HEK293 (cell line): ENCODE measurements at regions not wholly inside any gene's neighbourhood (a gene's known extent, or its start where the extent isn't known, plus 50 kb on each side); places are given as distances from the start of the nearest gene placed in this dataset.

Experiments
- CTCF ChIA-PET: fragments of 350-600 bp; formaldehyde crosslinking; extraction: SDS; loops from one replicate; lab custom pipeline; 2021; ENCODE audit warnings: antibody characterized with exemption; lab: Yijun Ruan, JAX
- POLR2A ChIA-PET: fragments of 300-600 bp; formaldehyde crosslinking; extraction: SDS; loops from one replicate; lab custom pipeline; 2020; ENCODE audit warnings: antibody characterized with exemption, inconsistent platforms; lab: Yijun Ruan, JAX
- H3K27ac ChIP-seq: fragments of 200-500 bp; sonication (Bioruptor generic); 2 replicates; pipeline ENCODE4 v1.5.1; 2014; ENCODE audit warnings: low read depth, low read length, control low read depth, inconsistent platforms; ENCODE audit errors: extremely low read depth
- H3K36me3 ChIP-seq, 2 experiments: fragments of 200-500 bp in 1 of 2; sonication (Bioruptor generic) in 1 of 2; 1 replicate in 1 of 2; 2 replicates in 1 of 2; pipeline ENCODE4 v1.5.1; 2014 to 2017; ENCODE audit warnings: inconsistent platforms in 2 of 2, low read length in 2 of 2; ENCODE audit not compliant: control insufficient read depth in 2 of 2, insufficient read depth in 1 of 2
- H3K4me1 ChIP-seq: fragments of 200-500 bp; sonication (Bioruptor generic); 2 replicates; pipeline ENCODE4 v1.5.1; 2014; ENCODE audit warnings: mild to moderate bottlenecking, low read length, inconsistent platforms; ENCODE audit not compliant: control insufficient read depth, insufficient read depth
- H3K4me3 ChIP-seq: 2 replicates; pipeline ENCODE4 v1.5.1; 2011; ENCODE audit warnings: low read depth, mild to moderate bottlenecking, control low read depth, low read length, moderate library complexity
- H3K9me3 ChIP-seq: fragments of 200-500 bp; sonication (Bioruptor generic); 2 replicates; pipeline ENCODE4 v1.5.1; 2014; ENCODE audit warnings: low read depth, low read length, inconsistent platforms; ENCODE audit not compliant: control insufficient read depth, insufficient read depth
- GLI2 ChIP-seq: fragments of 450-650 bp; formaldehyde crosslinking; IDR thresholded peaks from 2 replicates; pipeline ENCODE4; 2017; ENCODE audit warnings: missing biosample characterization, missing genetic modification characterization, low read depth, borderline replicate concordance
- SETDB1 ChIP-seq: IDR thresholded peaks from one replicate; pipeline ENCODE4 v1.6.1; 2017; ENCODE audit warnings: mild to moderate bottlenecking, low read length, moderate library complexity, mixed read lengths; ENCODE audit not compliant: insufficient read length
- YY1 ChIP-seq: fragments of 450-650 bp; formaldehyde crosslinking; IDR thresholded peaks from 2 replicates; pipeline ENCODE4 v1.5.1; 2018; ENCODE audit warnings: missing biosample characterization, missing genetic modification characterization
- ZBTB17 ChIP-seq: fragments of 450-650 bp; formaldehyde crosslinking; IDR thresholded peaks from 2 replicates; pipeline ENCODE4 v1.5.1; 2016; ENCODE audit warnings: missing biosample characterization, missing genetic modification characterization
- ZBTB21 ChIP-seq: fragments of 450-650 bp; formaldehyde crosslinking; IDR thresholded peaks from 2 replicates; pipeline ENCODE4 v1.5.1; 2017; ENCODE audit warnings: missing biosample characterization, missing genetic modification characterization
- ZFP3 ChIP-seq: fragments of 450-650 bp; formaldehyde crosslinking; IDR thresholded peaks from 2 replicates; pipeline ENCODE4 v1.5.1; 2016; ENCODE audit warnings: low read depth, missing biosample characterization, missing genetic modification characterization
- ZNF140 ChIP-seq: fragments of 450-650 bp; formaldehyde crosslinking; IDR thresholded peaks from 2 replicates; pipeline ENCODE4 v1.5.1; 2016; ENCODE audit warnings: missing biosample characterization, missing genetic modification characterization
- ZNF19 ChIP-seq: fragments of 450-650 bp; formaldehyde crosslinking; IDR thresholded peaks from 2 replicates; pipeline ENCODE4; 2016; ENCODE audit warnings: missing biosample characterization, missing genetic modification characterization, low read depth
- ZNF214 ChIP-seq: fragments of 450-650 bp; formaldehyde crosslinking; IDR thresholded peaks from 2 replicates; pipeline ENCODE4 v1.5.1; 2017; ENCODE audit warnings: missing biosample characterization, mild to moderate bottlenecking, missing genetic modification characterization, borderline replicate concordance
- ZNF24 ChIP-seq: fragments of 450-650 bp; formaldehyde crosslinking; IDR thresholded peaks from 2 replicates; pipeline ENCODE4 v1.5.1; 2016; ENCODE audit warnings: missing biosample characterization, missing genetic modification characterization
- ZNF248 ChIP-seq: fragments of 450-650 bp; formaldehyde crosslinking; IDR thresholded peaks from 2 replicates; pipeline ENCODE4 v1.5.1; 2017; ENCODE audit warnings: missing biosample characterization, missing genetic modification characterization
- ZNF391 ChIP-seq: fragments of 450-650 bp; formaldehyde crosslinking; IDR thresholded peaks from 2 replicates; pipeline ENCODE4 v1.5.1; 2016; ENCODE audit warnings: low read depth, missing biosample characterization, missing genetic modification characterization, borderline replicate concordance
- ZNF416 ChIP-seq: fragments of 450-650 bp; formaldehyde crosslinking; IDR thresholded peaks from 2 replicates; pipeline ENCODE4 v1.5.1; 2016; ENCODE audit warnings: missing biosample characterization, missing genetic modification characterization
- ZNF514 ChIP-seq: fragments of 450-650 bp; formaldehyde crosslinking; IDR thresholded peaks from 2 replicates; pipeline ENCODE4 v1.5.1; 2016; ENCODE audit warnings: missing biosample characterization, missing genetic modification characterization
- ZNF544 ChIP-seq: fragments of 450-650 bp; formaldehyde crosslinking; IDR thresholded peaks from 2 replicates; pipeline ENCODE4 v1.5.0; 2017; ENCODE audit warnings: missing biosample characterization, missing genetic modification characterization
- ZNF561 ChIP-seq: fragments of 450-650 bp; IDR thresholded peaks from 2 replicates; pipeline ENCODE4 v1.5.1; 2018; ENCODE audit warnings: missing biosample characterization, missing genetic modification characterization, borderline replicate concordance
- ZNF776 ChIP-seq: fragments of 450-650 bp; formaldehyde crosslinking; IDR thresholded peaks from 2 replicates; pipeline ENCODE4 v1.5.0; 2017; ENCODE audit warnings: missing biosample characterization, missing genetic modification characterization, borderline replicate concordance
- ZSCAN30 ChIP-seq: fragments of 450-650 bp; IDR thresholded peaks from 2 replicates; pipeline ENCODE4 v1.5.1; 2018; ENCODE audit warnings: missing biosample characterization, mild to moderate bottlenecking, missing genetic modification characterization, moderate library complexity
- TF ChIP-seq, protein P1 (sequence below): fragments of 450-650 bp; formaldehyde crosslinking; IDR thresholded peaks from 2 replicates; pipeline ENCODE4 v1.5.1; 2016; ENCODE audit warnings: missing biosample characterization, missing genetic modification characterization
- TF ChIP-seq, protein P2 (sequence below): fragments of 450-650 bp; formaldehyde crosslinking; IDR thresholded peaks from 2 replicates; pipeline ENCODE4 v1.5.1; 2016; ENCODE audit warnings: missing biosample characterization, missing genetic modification characterization
- TF ChIP-seq, protein P3 (sequence below): fragments of 450-650 bp; formaldehyde crosslinking; IDR thresholded peaks from 2 replicates; pipeline ENCODE4 v1.5.1; 2016; ENCODE audit warnings: missing biosample characterization, missing genetic modification characterization
- TF ChIP-seq, protein P4 (sequence below): fragments of 450-650 bp; IDR thresholded peaks from 2 replicates; pipeline ENCODE4 v1.5.1; 2018; ENCODE audit warnings: missing biosample characterization, mild to moderate bottlenecking, missing genetic modification characterization

DNA sequence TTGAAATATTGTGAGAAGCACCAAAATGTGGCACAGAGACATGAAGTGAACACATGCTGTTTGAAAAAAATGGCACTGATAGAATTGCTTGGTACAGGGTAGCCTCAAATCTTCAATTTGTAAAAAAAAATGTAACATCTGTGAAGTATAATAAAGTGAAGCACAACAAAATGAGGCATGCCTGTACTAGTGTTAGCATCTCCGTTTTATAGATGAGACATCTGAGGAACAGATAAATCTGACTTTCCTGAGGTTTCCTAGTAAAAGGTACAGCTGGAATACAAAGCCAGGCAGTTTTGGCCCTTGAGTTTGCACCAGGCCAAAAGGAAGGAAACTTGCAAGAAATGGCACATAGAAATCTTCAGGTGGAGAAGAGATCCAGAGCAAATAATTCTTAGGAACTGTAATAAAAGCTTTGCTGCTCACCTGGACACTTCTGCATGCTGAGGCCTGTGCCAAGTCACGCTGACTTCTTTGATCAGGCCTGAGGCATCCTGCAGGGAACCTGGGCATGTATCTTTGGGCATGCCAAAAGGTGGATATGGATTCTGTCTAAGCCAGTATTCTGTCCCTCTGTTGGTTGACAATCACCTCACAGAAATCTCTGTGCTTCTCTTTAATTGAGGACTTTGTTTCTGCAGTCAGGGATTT lies 251.5 kb upstream of the PLPP4 start:
- no peak overlapping the region for H3K4me3 ChIP-seq
- ChIA-PET CTCF (interaction anchor here (0.5 kb wide), 1 partner anchor 200 kb away, joined by 4 read pairs; no protein-coding TSS in a partner anchor), POLR2A (no interaction called here)
- H3K9me3 ChIP-seq = no peaks in the 10 kb centered on the region
- no peaks in the 10 kb centered on the region for H3K4me1 ChIP-seq
- H3K27ac ChIP-seq = no peak overlapping the region
- H3K36me3 ChIP-seq = no peaks in the 10 kb centered on the region
- TF ChIP-seq ZNF140 (tag by site-specific recombination) (no peak), ZFP3 (tag by site-specific recombination) (no peak), ZBTB17 (tag by site-specific recombination) (no peak)
- TF ChIP-seq, protein P1, sequence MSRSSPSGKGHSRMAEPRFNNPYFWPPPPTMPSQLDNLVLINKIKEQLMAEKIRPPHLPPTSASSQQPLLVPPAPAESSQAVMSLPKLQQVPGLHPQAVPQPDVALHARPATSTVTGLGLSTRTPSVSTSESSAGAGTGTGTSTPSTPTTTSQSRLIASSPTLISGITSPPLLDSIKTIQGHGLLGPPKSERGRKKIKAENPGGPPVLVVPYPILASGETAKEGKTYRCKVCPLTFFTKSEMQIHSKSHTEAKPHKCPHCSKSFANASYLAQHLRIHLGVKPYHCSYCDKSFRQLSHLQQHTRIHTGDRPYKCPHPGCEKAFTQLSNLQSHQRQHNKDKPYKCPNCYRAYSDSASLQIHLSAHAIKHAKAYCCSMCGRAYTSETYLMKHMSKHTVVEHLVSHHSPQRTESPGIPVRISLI (tag by site-specific recombination) = no peak

DNA sequence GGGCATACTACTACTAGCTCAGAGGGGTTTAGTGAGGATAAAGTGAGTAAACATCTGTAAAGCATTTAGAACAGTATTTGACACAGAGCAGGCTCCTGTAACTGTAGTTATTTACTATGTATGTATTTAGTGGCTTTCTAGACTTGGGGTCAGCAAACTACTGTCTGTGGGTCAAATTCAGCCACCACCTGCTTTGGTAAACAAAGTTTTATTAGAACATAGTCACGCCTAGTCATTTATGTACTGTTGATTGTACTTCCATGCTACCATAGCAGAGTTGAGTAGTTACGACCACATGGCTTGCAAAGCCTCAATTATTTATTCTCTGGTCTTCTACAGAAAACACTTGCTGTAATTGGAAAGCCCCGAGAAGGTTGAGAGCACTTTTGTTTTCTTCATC lies 248.5 kb upstream of the PLPP4 start:
- POLR2A ChIA-PET = no interaction called here
- CTCF ChIA-PET = interaction anchor here (1.2 to 1.3 kb wide), 2 partner anchors 13 kb away, joined by 4 to 7 read pairs; no protein-coding TSS in a partner anchor
- TF ChIP-seq ZBTB21 (tag by site-specific recombination) (no peak), ZNF416 (tag by site-specific recombination) (no peak), ZNF544 (tag by site-specific recombination) (no peak), SETDB1 (no peak), ZSCAN30 (tag by site-specific recombination) (no peak), ZNF776 (tag by site-specific recombination) (no peak), ZNF214 (tag by site-specific recombination) (no peak), GLI2 (no peak), ZNF391 (tag by site-specific recombination) (no peak), YY1 (tag by site-specific recombination) (no peak), ZNF561 (no peak), ZNF248 (tag by site-specific recombination) (no peak), ZNF19 (tag by site-specific recombination) (no peak), ZBTB17 (tag by site-specific recombination) (no peak), ZNF24 (tag by site-specific recombination) (no peak), ZNF514 (tag by site-specific recombination) (no peak)
- TF ChIP-seq, protein P2, sequence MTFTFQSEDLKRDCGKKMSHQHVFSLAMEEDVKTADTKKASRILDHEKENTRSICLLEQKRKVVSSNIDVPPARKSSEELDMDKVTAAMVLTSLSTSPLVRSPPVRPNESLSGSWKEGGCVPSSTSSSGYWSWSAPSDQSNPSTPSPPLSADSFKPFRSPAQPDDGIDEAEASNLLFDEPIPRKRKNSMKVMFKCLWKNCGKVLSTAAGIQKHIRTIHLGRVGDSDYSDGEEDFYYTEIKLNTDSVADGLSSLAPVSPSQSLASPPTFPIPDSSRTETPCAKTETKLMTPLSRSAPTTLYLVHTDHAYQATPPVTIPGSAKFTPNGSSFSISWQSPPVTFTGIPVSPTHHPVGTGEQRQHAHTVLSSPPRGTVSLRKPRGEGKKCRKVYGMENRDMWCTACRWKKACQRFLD = no peak
- TF ChIP-seq, protein P3, sequence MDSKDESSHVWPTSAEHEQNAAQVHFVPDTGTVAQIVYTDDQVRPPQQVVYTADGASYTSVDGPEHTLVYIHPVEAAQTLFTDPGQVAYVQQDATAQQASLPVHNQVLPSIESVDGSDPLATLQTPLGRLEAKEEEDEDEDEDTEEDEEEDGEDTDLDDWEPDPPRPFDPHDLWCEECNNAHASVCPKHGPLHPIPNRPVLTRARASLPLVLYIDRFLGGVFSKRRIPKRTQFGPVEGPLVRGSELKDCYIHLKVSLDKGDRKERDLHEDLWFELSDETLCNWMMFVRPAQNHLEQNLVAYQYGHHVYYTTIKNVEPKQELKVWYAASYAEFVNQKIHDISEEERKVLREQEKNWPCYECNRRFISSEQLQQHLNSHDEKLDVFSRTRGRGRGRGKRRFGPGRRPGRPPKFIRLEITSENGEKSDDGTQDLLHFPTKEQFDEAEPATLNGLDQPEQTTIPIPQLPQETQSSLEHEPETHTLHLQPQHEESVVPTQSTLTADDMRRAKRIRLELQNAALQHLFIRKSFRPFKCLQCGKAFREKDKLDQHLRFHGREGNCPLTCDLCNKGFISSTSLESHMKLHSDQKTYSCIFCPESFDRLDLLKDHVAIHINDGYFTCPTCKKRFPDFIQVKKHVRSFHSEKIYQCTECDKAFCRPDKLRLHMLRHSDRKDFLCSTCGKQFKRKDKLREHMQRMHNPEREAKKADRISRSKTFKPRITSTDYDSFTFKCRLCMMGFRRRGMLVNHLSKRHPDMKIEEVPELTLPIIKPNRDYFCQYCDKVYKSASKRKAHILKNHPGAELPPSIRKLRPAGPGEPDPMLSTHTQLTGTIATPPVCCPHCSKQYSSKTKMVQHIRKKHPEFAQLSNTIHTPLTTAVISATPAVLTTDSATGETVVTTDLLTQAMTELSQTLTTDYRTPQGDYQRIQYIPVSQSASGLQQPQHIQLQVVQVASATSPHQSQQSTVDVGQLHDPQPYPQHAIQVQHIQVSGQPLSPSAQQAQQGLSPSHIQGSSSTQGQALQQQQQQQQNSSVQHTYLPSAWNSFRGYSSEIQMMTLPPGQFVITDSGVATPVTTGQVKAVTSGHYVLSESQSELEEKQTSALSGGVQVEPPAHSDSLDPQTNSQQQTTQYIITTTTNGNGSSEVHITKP (tag by site-specific recombination) = no peak
- TF ChIP-seq, protein P4, sequence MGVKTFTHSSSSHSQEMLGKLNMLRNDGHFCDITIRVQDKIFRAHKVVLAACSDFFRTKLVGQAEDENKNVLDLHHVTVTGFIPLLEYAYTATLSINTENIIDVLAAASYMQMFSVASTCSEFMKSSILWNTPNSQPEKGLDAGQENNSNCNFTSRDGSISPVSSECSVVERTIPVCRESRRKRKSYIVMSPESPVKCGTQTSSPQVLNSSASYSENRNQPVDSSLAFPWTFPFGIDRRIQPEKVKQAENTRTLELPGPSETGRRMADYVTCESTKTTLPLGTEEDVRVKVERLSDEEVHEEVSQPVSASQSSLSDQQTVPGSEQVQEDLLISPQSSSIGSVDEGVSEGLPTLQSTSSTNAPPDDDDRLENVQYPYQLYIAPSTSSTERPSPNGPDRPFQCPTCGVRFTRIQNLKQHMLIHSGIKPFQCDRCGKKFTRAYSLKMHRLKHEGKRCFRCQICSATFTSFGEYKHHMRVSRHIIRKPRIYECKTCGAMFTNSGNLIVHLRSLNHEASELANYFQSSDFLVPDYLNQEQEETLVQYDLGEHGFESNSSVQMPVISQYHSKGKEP (tag by site-specific recombination) = no peak

More for the DNA sequence above, 248.5 kb upstream of the PLPP4 start:
- H3K36me3 ChIP-seq = no peaks in the 10 kb centered on the region
- no peaks in the 10 kb centered on the region for H3K4me1 ChIP-seq
- no peak overlapping the region for H3K4me3 ChIP-seq
- H3K27ac ChIP-seq = no peak overlapping the region
- H3K9me3 ChIP-seq = no peaks in the 10 kb centered on the region
